ENCODE measurements at regions not wholly inside any gene's neighbourhood (a gene's known extent, or its start where the extent isn't known, plus 50 kb on each side); places are given as distances from the start of the nearest gene placed in this dataset.

GRCh38 chr5:61821561-61821960 lies 484.4 kb upstream of the KIF2A start:
- TF ChIP-seq, protein P1, sequence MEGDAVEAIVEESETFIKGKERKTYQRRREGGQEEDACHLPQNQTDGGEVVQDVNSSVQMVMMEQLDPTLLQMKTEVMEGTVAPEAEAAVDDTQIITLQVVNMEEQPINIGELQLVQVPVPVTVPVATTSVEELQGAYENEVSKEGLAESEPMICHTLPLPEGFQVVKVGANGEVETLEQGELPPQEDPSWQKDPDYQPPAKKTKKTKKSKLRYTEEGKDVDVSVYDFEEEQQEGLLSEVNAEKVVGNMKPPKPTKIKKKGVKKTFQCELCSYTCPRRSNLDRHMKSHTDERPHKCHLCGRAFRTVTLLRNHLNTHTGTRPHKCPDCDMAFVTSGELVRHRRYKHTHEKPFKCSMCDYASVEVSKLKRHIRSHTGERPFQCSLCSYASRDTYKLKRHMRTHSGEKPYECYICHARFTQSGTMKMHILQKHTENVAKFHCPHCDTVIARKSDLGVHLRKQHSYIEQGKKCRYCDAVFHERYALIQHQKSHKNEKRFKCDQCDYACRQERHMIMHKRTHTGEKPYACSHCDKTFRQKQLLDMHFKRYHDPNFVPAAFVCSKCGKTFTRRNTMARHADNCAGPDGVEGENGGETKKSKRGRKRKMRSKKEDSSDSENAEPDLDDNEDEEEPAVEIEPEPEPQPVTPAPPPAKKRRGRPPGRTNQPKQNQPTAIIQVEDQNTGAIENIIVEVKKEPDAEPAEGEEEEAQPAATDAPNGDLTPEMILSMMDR (IDR thresholded peaks at IDR 0.05): no peak
- no peak for TF ChIP-seq POLR2A (IDR thresholded peaks at IDR 0.05)
